Colonic mucosa (tissue), 4 donors: ENCODE measurements at regions not wholly inside any gene's neighbourhood (a gene's known extent, or its start where the extent isn't known, plus 50 kb on each side); places are given as distances from the start of the nearest gene placed in this dataset.

Source experiments
- DNase-seq: peaks from one replicate; pipeline ENCODE4 v3.0.0-alpha.2; 2020
- H3K27ac ChIP-seq: fragments of 200-600 bp; one replicate; pipeline ENCODE4 v1.8.0; 2021
- H3K27me3 ChIP-seq: fragments of 200-600 bp; one replicate; pipeline ENCODE4 v1.8.0; 2021
- H3K36me3 ChIP-seq: fragments of 200-600 bp; one replicate; pipeline ENCODE4 v1.8.0; 2021
- H3K4me1 ChIP-seq: fragments of 200-600 bp; one replicate; pipeline ENCODE4 v1.8.0; 2021; ENCODE audit warnings: mild to moderate bottlenecking
- H3K4me3 ChIP-seq: fragments of 200-600 bp; one replicate; pipeline ENCODE4 v1.8.0; 2021
- H3K9ac ChIP-seq, 2 donors: one replicate each; pipeline ENCODE4 v1.7.0; 2013; ENCODE audit warnings: control low read depth in 2 of 2, low read depth in 2 of 2, low read length in 2 of 2
- H3K9me3 ChIP-seq: fragments of 200-600 bp; one replicate; pipeline ENCODE4 v1.8.0; 2021
- intact Hi-C: fragments of 100-400 bp; cut with DNase I; formaldehyde crosslinking; loops from one replicate; pipeline ENCODE4 v1.14.1; 2022
- TF ChIP-seq, protein P1 (sequence below): fragments of 200-600 bp; IDR thresholded peaks from one replicate; pipeline ENCODE4 v1.8.0; 2022; ENCODE audit warnings: antibody characterized with exemption, mild to moderate bottlenecking
- donor health status: healthy.
- donor health status: DM: no; HTN: no; CAD: no.
- donor health status: DM: no; HTN: no; CAD: no.

DNA sequence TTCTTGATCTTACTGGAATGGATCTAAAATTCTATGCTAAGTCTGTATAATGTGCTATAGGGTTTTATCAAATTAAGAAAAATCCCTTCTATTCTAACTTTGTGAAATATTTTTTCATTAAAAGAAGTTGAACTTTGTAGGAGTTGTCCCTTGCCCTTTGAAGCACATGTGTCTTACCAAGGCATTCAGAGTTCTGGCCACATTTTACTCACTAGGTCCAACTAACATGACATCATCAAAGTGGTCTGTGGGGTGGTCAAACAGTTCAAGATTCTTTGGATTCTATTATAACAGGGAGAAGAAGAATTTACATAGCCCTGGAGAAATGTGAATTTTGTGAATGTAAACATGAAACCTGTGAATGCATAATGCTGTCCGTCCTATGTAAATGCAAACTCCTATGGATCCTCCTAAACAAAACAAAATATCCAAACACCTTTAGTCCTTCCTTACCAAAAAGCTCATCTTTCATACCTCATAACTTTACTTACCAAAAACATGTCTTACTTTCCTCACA, 88.7 kb downstream of the EBNA1BP2 start:
- Histone ChIP-seq H3K4me1 (no peaks in the 10 kb centered on the region), H3K27ac (no peak overlapping the region), H3K9ac (no peak overlapping the region), H3K27me3 (no peaks in the 10 kb centered on the region), H3K4me3 (no peak overlapping the region), H3K9me3 (no peaks in the 10 kb centered on the region), H3K36me3 (no peaks in the 10 kb centered on the region)
- DNase-seq: no peak
- TF ChIP-seq, protein P1, sequence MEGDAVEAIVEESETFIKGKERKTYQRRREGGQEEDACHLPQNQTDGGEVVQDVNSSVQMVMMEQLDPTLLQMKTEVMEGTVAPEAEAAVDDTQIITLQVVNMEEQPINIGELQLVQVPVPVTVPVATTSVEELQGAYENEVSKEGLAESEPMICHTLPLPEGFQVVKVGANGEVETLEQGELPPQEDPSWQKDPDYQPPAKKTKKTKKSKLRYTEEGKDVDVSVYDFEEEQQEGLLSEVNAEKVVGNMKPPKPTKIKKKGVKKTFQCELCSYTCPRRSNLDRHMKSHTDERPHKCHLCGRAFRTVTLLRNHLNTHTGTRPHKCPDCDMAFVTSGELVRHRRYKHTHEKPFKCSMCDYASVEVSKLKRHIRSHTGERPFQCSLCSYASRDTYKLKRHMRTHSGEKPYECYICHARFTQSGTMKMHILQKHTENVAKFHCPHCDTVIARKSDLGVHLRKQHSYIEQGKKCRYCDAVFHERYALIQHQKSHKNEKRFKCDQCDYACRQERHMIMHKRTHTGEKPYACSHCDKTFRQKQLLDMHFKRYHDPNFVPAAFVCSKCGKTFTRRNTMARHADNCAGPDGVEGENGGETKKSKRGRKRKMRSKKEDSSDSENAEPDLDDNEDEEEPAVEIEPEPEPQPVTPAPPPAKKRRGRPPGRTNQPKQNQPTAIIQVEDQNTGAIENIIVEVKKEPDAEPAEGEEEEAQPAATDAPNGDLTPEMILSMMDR: no peak
- intact Hi-C loops: no loop called here

DNA sequence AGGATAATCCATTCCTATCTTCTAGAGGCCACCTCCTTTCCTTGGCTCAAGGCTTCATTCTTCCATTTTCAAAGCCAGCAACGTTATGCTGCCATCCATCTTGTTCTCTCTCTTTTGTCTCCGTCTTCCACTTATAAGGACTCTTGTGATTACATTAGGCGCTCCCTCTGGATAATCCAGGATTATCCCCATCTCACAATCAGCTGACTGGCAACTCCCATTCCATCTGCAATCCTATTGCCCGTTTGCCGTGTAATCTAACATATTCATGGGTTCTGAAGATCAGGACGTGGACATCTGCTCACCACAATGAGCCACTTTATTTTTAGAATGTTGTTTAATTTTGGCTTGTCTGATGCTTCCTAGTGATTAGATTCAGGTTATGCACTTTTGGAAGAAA, 89.3 kb downstream of the EBNA1BP2 start:
- Histone ChIP-seq H3K4me3 (no peak overlapping the region), H3K27me3 (no peaks in the 10 kb centered on the region), H3K9me3 (no peaks in the 10 kb centered on the region), H3K9ac (no peak overlapping the region), H3K4me1 (no peaks in the 10 kb centered on the region), H3K27ac (no peak overlapping the region), H3K36me3 (no peaks in the 10 kb centered on the region)
- DNase-seq: no peak
- intact Hi-C loops: no loop called here
- TF ChIP-seq, protein P1: no peak

DNA sequence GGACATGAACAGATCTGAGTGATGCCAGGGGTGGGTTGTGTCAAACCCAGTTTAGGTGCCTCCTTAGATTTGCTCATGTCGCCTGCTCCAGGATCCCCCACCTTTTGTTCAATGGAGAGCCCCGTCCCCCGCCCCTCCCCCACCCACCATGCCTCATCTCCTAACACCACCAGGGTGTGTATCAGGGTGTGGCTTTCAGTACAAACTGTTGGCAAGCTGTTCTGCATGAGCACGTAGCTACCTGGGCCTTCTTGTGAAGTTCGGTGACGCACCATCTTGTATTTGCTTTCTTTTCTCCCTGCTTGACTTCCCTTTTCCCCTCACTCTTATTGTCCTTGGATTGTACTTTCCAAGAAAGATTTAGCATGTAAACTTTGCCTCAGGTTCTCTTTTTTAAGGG, 94.8 kb downstream of the EBNA1BP2 start:
- H3K4me1 ChIP-seq: no peaks in the 10 kb centered on the region
- H3K27ac ChIP-seq: no peak overlapping the region
- TF ChIP-seq, protein P1: no peak
- H3K9me3 ChIP-seq: no peaks in the 10 kb centered on the region
- no peaks in the 10 kb centered on the region for H3K27me3 ChIP-seq
- DNase-seq: no peak
- intact Hi-C loops: no loop called here
- no peak overlapping the region for H3K9ac ChIP-seq
- no peak overlapping the region for H3K4me3 ChIP-seq
- no peaks in the 10 kb centered on the region for H3K36me3 ChIP-seq

DNA sequence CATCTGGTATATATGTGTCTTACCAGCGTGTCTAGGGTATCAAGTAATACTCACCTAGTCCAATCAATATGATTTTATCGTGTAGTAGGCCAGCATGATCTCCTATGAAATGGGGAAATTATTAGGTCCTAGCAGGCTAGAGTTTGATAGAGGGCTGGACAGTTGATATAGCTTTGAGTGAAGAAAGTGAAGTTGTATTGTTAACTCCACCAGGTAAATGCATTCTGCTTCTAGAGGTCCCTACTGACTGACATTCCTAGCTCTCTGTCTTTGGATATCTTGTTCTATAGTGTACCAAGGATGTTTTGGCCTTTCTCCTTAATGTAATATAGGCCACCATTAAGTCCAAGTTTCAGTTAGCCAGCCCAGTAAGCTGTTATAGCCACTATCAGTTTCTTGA, 97.4 kb downstream of the EBNA1BP2 start:
- intact Hi-C loops: loop anchor here (5.0 kb wide), 1 partner anchor 297 kb away; no protein-coding TSS in a partner anchor
- DNase-seq: no peak
- no peaks in the 10 kb centered on the region for H3K9me3 ChIP-seq
- no peaks in the 10 kb centered on the region for H3K36me3 ChIP-seq
- no peak overlapping the region for H3K4me3 ChIP-seq
- no peak overlapping the region for H3K9ac ChIP-seq
- H3K27me3 ChIP-seq: no peaks in the 10 kb centered on the region
- TF ChIP-seq, protein P1: no peak
- H3K27ac ChIP-seq: no peak overlapping the region
- H3K4me1 ChIP-seq: no peaks in the 10 kb centered on the region

- no peaks in the 10 kb centered on the region for H3K36me3 ChIP-seq
- no peaks in the 10 kb centered on the region for H3K4me1 ChIP-seq
- no peak for DNase-seq
- H3K9ac ChIP-seq: no peak overlapping the region
- intact Hi-C loops: loop anchor here (5.0 kb wide), 1 partner anchor 297 kb away; no protein-coding TSS in a partner anchor
- no peaks in the 10 kb centered on the region for H3K9me3 ChIP-seq
- TF ChIP-seq, protein P1: no peak
- no peaks in the 10 kb centered on the region for H3K27me3 ChIP-seq
- no peak overlapping the region for H3K4me3 ChIP-seq
- no peak overlapping the region for H3K27ac ChIP-seq
Measured at GRCh38 chr1:43074244-43074643, 97.8 kb downstream of the EBNA1BP2 start.
